A673 (cell line): ENCODE measurements at regions not wholly inside any gene's neighbourhood (a gene's known extent, or its start where the extent isn't known, plus 50 kb on each side); places are given as distances from the start of the nearest gene placed in this dataset.

Experiments
- BruUV-seq: library from RNA; stranded (reverse); fragments of 400-500 nt; replicated peaks from 2 replicates; lab custom pipeline; 2021; lab: Mats Ljungman, UMichigan
- CTCF ChIA-PET: fragments of 300-600 bp; sonication (Branson Sonifier 250); formaldehyde crosslinking; loops from one replicate; lab custom pipeline; 2022; ENCODE audit warnings: antibody characterized with exemption; lab: Charles Lee
- POLR2A ChIA-PET: fragments of 300-600 bp; sonication (Branson Sonifier 250); formaldehyde crosslinking; loops from one replicate; lab custom pipeline; 2022; ENCODE audit warnings: antibody characterized with exemption; ENCODE audit not compliant: low non-redundant PET; lab: Charles Lee
- DNase-seq: peaks from one replicate; pipeline ENCODE4 v3.0.0-alpha.2; 2015; ENCODE audit warnings: low spot score
- H3K27ac ChIP-seq: fragments of 200-600 bp; sonication (generic); 2 replicates; pipeline ENCODE4 v1.5.1; 2016; ENCODE audit warnings: mixed run types, low read depth, mild to moderate bottlenecking, mixed read lengths, antibody characterized with exemption, low read length; ENCODE audit not compliant: poor library complexity, severe bottlenecking
- H3K27me3 ChIP-seq: fragments of 200-600 bp; sonication (generic); replicated peaks from 2 replicates; pipeline ENCODE4 v1.6.1; 2017; ENCODE audit warnings: mixed run types, low read depth, mild to moderate bottlenecking, mixed read lengths, antibody characterized with exemption, low read length; ENCODE audit not compliant: insufficient read depth, poor library complexity
- H3K36me3 ChIP-seq: fragments of 200-600 bp; sonication (generic); 2 replicates; pipeline ENCODE4 v1.6.1; 2016; ENCODE audit warnings: mixed run types, mild to moderate bottlenecking, mixed read lengths, antibody characterized with exemption, low read length; ENCODE audit not compliant: insufficient read depth, poor library complexity, severe bottlenecking
- H3K4me1 ChIP-seq: fragments of 200-600 bp; sonication (generic); 2 replicates; pipeline ENCODE4 v1.6.1; 2017; ENCODE audit warnings: mixed run types, mild to moderate bottlenecking, mixed read lengths, antibody characterized with exemption, low read length; ENCODE audit not compliant: insufficient read depth, poor library complexity, severe bottlenecking
- H3K4me3 ChIP-seq: fragments of 200-600 bp; sonication (generic); 2 replicates; pipeline ENCODE4 v1.5.1; 2016; ENCODE audit warnings: low read depth, mixed run types, mild to moderate bottlenecking, mixed read lengths, low read length; ENCODE audit not compliant: poor library complexity, severe bottlenecking
- H3K9me3 ChIP-seq: fragments of 200-600 bp; sonication (generic); 2 replicates; pipeline ENCODE4 v1.6.1; 2016; ENCODE audit warnings: mixed run types, low read depth, mild to moderate bottlenecking, mixed read lengths, antibody characterized with exemption, low read length; ENCODE audit not compliant: poor library complexity, severe bottlenecking
- EZH2 ChIP-seq: fragments of 200-600 bp; sonication (generic); IDR thresholded peaks from 2 replicates; pipeline ENCODE4 v1.6.1; 2017; ENCODE audit warnings: borderline replicate concordance, low read depth, mild to moderate bottlenecking, mixed read lengths, antibody characterized with exemption, low read length; ENCODE audit not compliant: poor library complexity, severe bottlenecking
- intact Hi-C: fragments of 100-400 bp; cut with micrococcal nuclease; formaldehyde crosslinking; loops from one replicate; pipeline ENCODE4 v1.10.0; 2022; ENCODE audit not compliant: unreplicated experiment
- TF ChIP-seq, protein P1 (sequence below): fragments of 300-800, 200-600 bp; sonication (generic); conservative IDR thresholded peaks from 2 replicates; pipeline ENCODE4 v1.5.1; 2017; ENCODE audit warnings: low read depth, mild to moderate bottlenecking, antibody characterized with exemption, low read length, moderate library complexity, mixed read lengths

DNA sequence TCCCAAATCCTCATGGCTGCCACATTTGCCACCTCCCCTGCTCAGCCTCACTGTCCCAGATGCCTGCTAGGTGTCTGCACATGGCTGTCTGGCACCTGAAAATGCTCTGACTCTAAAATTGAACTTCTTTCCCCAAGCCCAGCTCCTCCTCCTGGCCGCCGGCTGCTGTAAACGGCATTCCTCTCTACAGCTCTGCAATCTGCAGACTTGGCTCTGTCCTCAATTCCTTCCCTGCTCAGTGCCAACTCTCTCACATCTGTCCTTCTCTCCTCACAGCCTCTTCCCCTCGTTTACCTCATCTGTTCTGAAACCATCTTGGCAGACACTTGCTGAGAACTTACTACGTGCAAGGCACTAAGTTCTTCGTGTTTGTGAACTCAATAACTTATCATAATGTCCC is 169.4 kb upstream of the SYT13 start:
- Histone ChIP-seq H3K4me3 (no peak overlapping the region), H3K27ac (no peak overlapping the region), H3K9me3 (peaks cover 3% of the 10 kb centered on the region), H3K36me3 (no peaks in the 10 kb centered on the region), H3K27me3 (no peaks in the 10 kb centered on the region), H3K4me1 (no peaks in the 10 kb centered on the region)
- no TSS peak for BruUV-seq
- TF ChIP-seq, protein P1, sequence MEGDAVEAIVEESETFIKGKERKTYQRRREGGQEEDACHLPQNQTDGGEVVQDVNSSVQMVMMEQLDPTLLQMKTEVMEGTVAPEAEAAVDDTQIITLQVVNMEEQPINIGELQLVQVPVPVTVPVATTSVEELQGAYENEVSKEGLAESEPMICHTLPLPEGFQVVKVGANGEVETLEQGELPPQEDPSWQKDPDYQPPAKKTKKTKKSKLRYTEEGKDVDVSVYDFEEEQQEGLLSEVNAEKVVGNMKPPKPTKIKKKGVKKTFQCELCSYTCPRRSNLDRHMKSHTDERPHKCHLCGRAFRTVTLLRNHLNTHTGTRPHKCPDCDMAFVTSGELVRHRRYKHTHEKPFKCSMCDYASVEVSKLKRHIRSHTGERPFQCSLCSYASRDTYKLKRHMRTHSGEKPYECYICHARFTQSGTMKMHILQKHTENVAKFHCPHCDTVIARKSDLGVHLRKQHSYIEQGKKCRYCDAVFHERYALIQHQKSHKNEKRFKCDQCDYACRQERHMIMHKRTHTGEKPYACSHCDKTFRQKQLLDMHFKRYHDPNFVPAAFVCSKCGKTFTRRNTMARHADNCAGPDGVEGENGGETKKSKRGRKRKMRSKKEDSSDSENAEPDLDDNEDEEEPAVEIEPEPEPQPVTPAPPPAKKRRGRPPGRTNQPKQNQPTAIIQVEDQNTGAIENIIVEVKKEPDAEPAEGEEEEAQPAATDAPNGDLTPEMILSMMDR, result no peak
- no peak for TF ChIP-seq EZH2
- ChIA-PET CTCF (no interaction called here), POLR2A (no interaction called here)
- intact Hi-C loops, result no loop called here
- no peak for DNase-seq

DNA sequence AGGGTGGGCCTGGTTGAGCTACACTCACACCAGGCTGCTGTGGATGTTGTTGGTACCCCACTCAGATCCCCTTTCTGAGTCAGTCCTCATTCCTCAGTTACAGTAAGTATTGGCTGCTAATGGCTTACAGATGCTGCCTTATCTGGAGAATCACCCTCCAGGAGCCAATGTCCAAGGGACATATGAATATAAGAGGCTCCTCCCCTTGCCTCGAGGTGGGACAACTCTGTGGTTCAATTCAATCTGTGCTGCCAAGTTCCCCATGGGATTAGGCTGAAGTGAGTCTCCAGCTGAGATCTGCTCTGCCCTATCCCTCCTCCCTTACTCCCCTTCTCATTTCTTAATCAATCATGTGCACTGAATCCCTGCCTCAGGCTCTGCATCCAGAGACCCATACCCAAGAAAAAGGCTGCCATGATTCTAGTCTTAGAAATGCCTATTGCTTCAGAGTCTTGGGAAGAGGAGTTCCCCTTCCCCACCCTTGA is 168.8 kb upstream of the SYT13 start:
- no peaks in the 10 kb centered on the region for H3K36me3 ChIP-seq
- POLR2A ChIA-PET, result no interaction called here
- no TSS peak for BruUV-seq
- CTCF ChIA-PET, result no interaction called here
- peaks cover 3% of the 10 kb centered on the region for H3K9me3 ChIP-seq
- intact Hi-C loops, result no loop called here
- H3K27me3 ChIP-seq, result no peaks in the 10 kb centered on the region
- TF ChIP-seq EZH2, result no peak
- TF ChIP-seq, protein P1, result no peak
- H3K4me3 ChIP-seq, result no peak overlapping the region
- peak; percentile 29 for DNase-seq
- no peaks in the 10 kb centered on the region for H3K4me1 ChIP-seq
- no peak overlapping the region for H3K27ac ChIP-seq

DNA sequence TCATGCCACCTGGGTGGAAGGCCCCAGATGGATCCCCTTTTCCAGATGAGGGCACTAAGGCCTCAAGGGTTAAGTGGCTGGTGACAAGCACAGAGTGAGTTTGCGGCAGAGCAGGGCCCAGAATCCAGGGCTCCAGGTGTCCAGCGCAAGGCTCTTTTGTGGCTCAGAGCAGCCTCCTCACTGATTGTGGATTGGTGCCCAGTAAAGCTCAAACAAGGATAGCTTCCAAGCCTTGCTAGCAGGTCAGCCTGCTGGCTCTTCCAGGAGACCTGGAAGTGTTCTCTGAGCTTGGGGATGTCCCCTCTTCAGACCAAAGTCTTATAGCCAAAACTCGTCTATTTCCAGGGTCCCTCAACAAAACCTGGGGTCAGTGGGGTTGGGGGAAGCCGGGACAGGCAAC is 167.6 kb upstream of the SYT13 start:
- ChIA-PET CTCF (interaction anchor here (1.0 kb wide), 1 partner anchor 318 kb away, joined by 3 read pairs; no protein-coding TSS in a partner anchor), POLR2A (no interaction called here)
- Histone ChIP-seq H3K36me3 (no peaks in the 10 kb centered on the region), H3K9me3 (peaks cover 3% of the 10 kb centered on the region), H3K27me3 (no peaks in the 10 kb centered on the region), H3K4me3 (no peak overlapping the region), H3K4me1 (no peaks in the 10 kb centered on the region), H3K27ac (no peak overlapping the region)
- BruUV-seq, result no TSS peak
- intact Hi-C loops, result no loop called here
- no peak for DNase-seq
- no peak for TF ChIP-seq EZH2
- TF ChIP-seq, protein P1, result no peak
